CD4-positive, alpha-beta T cell (primary cell): ENCODE measurements at regions not wholly inside any gene's neighbourhood (a gene's known extent, or its start where the extent isn't known, plus 50 kb on each side); places are given as distances from the start of the nearest gene placed in this dataset.

Experiments used
- ATAC-seq: fragments of 200-7000 bp; cut with Tn5 transposase; one replicate; pipeline ENCODE4 v1.10.0; 2022; ENCODE audit warnings: mild to moderate bottlenecking; ENCODE audit not compliant: poor library complexity
- CTCF ChIA-PET: fragments of 350-600 bp; sonication (Branson Sonifier 250); formaldehyde crosslinking; loops from one replicate; lab custom pipeline; 2021; ENCODE audit warnings: antibody characterized with exemption, inconsistent platforms; lab: Charles Lee
- POLR2A ChIA-PET: fragments of 350-600 bp; sonication (Branson Sonifier 250); formaldehyde crosslinking; loops from one replicate; lab custom pipeline; 2021; ENCODE audit warnings: antibody characterized with exemption, inconsistent platforms; lab: Charles Lee
- DNase-seq, 14 experiments: peaks; one replicate each; pipeline ENCODE4 v3.0.0-alpha.2; 2013 to 2020; ENCODE audit warnings: mixed read lengths in 2 of 14
- H3K27ac ChIP-seq, 2 donors: one replicate each; pipeline versions ENCODE4 v1.5.1 to v1.7.0; 2013; ENCODE audit warnings: low read length in 2 of 2, low read depth in 1 of 2, mild to moderate bottlenecking in 1 of 2
- H3K27me3 ChIP-seq, 2 experiments: 1 replicate in 1 of 2; 2 replicates in 1 of 2; pipeline versions ENCODE4 v1.6.1 to v1.7.0; 2013; ENCODE audit warnings: low read length in 2 of 2, control low read depth in 1 of 2, mild to moderate bottlenecking in 1 of 2, moderate library complexity in 1 of 2; ENCODE audit not compliant: insufficient read depth in 2 of 2, control insufficient read depth in 1 of 2
- H3K36me3 ChIP-seq: one replicate; pipeline ENCODE4 v1.6.1; 2013; ENCODE audit warnings: low read length, control low read depth; ENCODE audit not compliant: insufficient read depth
- H3K4me1 ChIP-seq: one replicate; pipeline ENCODE4 v1.6.1; 2013; ENCODE audit warnings: low read length, control low read depth; ENCODE audit not compliant: insufficient read depth
- H3K4me3 ChIP-seq: one replicate; pipeline ENCODE4 v1.5.1; 2013; ENCODE audit warnings: mild to moderate bottlenecking, low read length, moderate library complexity
- H3K9me3 ChIP-seq, 2 experiments: 1 replicate in 1 of 2; 2 replicates in 1 of 2; pipeline versions ENCODE4 v1.6.1 to v1.7.0; 2013; ENCODE audit warnings: low read length in 2 of 2, mild to moderate bottlenecking in 2 of 2, control low read depth in 1 of 2, moderate library complexity in 1 of 2; ENCODE audit not compliant: control insufficient read depth in 1 of 2, insufficient read depth in 1 of 2
- H3K27ac Mint-ChIP-seq: one replicate; pipeline ENCODE4 v1.8.0; 2020; ENCODE audit warnings: mixed read lengths
- H3K27me3 Mint-ChIP-seq: one replicate; pipeline ENCODE4 v1.8.0; 2021; ENCODE audit warnings: mixed read lengths
- H3K36me3 Mint-ChIP-seq: one replicate; pipeline ENCODE4 v1.8.0; 2021; ENCODE audit warnings: low read depth, mixed read lengths
- H3K4me1 Mint-ChIP-seq: one replicate; pipeline ENCODE4 v1.8.0; 2021; ENCODE audit warnings: low read depth, mixed read lengths
- H3K4me3 Mint-ChIP-seq: one replicate; pipeline ENCODE4 v1.8.0; 2020; ENCODE audit warnings: mild to moderate bottlenecking, mixed read lengths
- H3K9me3 Mint-ChIP-seq: one replicate; pipeline ENCODE4 v1.8.0; 2020; ENCODE audit warnings: mixed read lengths
- intact Hi-C, 2 experiments: fragments of 100-400 bp; cut with DNase I in 1 of 2; cut with micrococcal nuclease in 1 of 2; formaldehyde crosslinking; loops; one replicate each; pipeline versions ENCODE4 v1.15.1 to v1.9.0; 2023 to 2025; cut with DNase I, micrococcal nuclease
- TF ChIP-seq, protein P1 (sequence below): fragments of 200-600 bp; IDR thresholded peaks from one replicate; pipeline ENCODE4 v1.8.0; 2022; ENCODE audit warnings: antibody characterized with exemption, mild to moderate bottlenecking

GRCh38 chr12:127271776-127272175 is 995.2 kb upstream of the TMEM132C start:
- peaks cover 10% of the 10 kb centered on the region for H3K27me3 Mint-ChIP-seq
- CTCF ChIA-PET: no interaction called here
- POLR2A ChIA-PET: no interaction called here
- TF ChIP-seq, protein P1, sequence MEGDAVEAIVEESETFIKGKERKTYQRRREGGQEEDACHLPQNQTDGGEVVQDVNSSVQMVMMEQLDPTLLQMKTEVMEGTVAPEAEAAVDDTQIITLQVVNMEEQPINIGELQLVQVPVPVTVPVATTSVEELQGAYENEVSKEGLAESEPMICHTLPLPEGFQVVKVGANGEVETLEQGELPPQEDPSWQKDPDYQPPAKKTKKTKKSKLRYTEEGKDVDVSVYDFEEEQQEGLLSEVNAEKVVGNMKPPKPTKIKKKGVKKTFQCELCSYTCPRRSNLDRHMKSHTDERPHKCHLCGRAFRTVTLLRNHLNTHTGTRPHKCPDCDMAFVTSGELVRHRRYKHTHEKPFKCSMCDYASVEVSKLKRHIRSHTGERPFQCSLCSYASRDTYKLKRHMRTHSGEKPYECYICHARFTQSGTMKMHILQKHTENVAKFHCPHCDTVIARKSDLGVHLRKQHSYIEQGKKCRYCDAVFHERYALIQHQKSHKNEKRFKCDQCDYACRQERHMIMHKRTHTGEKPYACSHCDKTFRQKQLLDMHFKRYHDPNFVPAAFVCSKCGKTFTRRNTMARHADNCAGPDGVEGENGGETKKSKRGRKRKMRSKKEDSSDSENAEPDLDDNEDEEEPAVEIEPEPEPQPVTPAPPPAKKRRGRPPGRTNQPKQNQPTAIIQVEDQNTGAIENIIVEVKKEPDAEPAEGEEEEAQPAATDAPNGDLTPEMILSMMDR: no peak
- H3K4me1 Mint-ChIP-seq: no peaks in the 10 kb centered on the region
- no peaks in the 10 kb centered on the region for H3K27me3 ChIP-seq
- H3K4me1 ChIP-seq: no peaks in the 10 kb centered on the region
- H3K4me3 ChIP-seq: no peak overlapping the region
- no peak overlapping the region for H3K4me3 Mint-ChIP-seq
- no peaks in the 10 kb centered on the region for H3K36me3 Mint-ChIP-seq
- no peak overlapping the region for H3K27ac ChIP-seq
- H3K36me3 ChIP-seq: no peaks in the 10 kb centered on the region
- ATAC-seq: no peak
- intact Hi-C loops: no loop called here
- no peak overlapping the region for H3K27ac Mint-ChIP-seq
- no peak for DNase-seq
- H3K9me3 Mint-ChIP-seq: no peaks in the 10 kb centered on the region
- H3K9me3 ChIP-seq: no peaks in the 10 kb centered on the region

- ATAC-seq: no peak
- intact Hi-C loops: no loop called here
- peak in 1 of 14 experiments; percentile 14 for DNase-seq
Observed at GRCh38 chr12:127272864-127273263, 994.1 kb upstream of the TMEM132C start.

GRCh38 chr12:127273626-127274025 is 993.3 kb upstream of the TMEM132C start:
- no peaks in the 10 kb centered on the region for H3K36me3 Mint-ChIP-seq
- TF ChIP-seq, protein P1: no peak
- ChIA-PET CTCF (no interaction called here), POLR2A (no interaction called here)
- peaks cover 14% of the 10 kb centered on the region for H3K27me3 Mint-ChIP-seq
- intact Hi-C loops: no loop called here
- Histone ChIP-seq H3K4me3 (no peak overlapping the region), H3K27ac (no peak overlapping the region), H3K36me3 (no peaks in the 10 kb centered on the region), H3K4me1 (no peaks in the 10 kb centered on the region), H3K27me3 (no peaks in the 10 kb centered on the region), H3K9me3 (peaks cover 0 to 3% of the 10 kb centered on the region in 2 experiments)
- no peaks in the 10 kb centered on the region for H3K4me1 Mint-ChIP-seq
- no peak overlapping the region for H3K4me3 Mint-ChIP-seq
- DNase-seq (no peak), ATAC-seq (no peak)
- H3K9me3 Mint-ChIP-seq: no peaks in the 10 kb centered on the region
- H3K27ac Mint-ChIP-seq: no peak overlapping the region

More at GRCh38 chr12:127272864-127273263, 994.1 kb upstream of the TMEM132C start:
- Mint-ChIP-seq H3K9me3 (no peaks in the 10 kb centered on the region), H3K27ac (no peak overlapping the region), H3K4me1 (no peaks in the 10 kb centered on the region), H3K36me3 (no peaks in the 10 kb centered on the region), H3K4me3 (no peak overlapping the region), H3K27me3 (peaks cover 6% of the 10 kb centered on the region)
- peaks cover 0 to 1% of the 10 kb centered on the region in 2 experiments for H3K9me3 ChIP-seq
- H3K27me3 ChIP-seq: no peaks in the 10 kb centered on the region
- H3K4me1 ChIP-seq: no peaks in the 10 kb centered on the region
- ChIA-PET POLR2A (no interaction called here), CTCF (no interaction called here)
- H3K4me3 ChIP-seq: no peak overlapping the region
- no peaks in the 10 kb centered on the region for H3K36me3 ChIP-seq
- no peak overlapping the region for H3K27ac ChIP-seq
- TF ChIP-seq, protein P1: no peak
